ENCODE measurements at regions not wholly inside any gene's neighbourhood (a gene's known extent, or its start where the extent isn't known, plus 50 kb on each side); places are given as distances from the start of the nearest gene placed in this dataset.

DNA sequence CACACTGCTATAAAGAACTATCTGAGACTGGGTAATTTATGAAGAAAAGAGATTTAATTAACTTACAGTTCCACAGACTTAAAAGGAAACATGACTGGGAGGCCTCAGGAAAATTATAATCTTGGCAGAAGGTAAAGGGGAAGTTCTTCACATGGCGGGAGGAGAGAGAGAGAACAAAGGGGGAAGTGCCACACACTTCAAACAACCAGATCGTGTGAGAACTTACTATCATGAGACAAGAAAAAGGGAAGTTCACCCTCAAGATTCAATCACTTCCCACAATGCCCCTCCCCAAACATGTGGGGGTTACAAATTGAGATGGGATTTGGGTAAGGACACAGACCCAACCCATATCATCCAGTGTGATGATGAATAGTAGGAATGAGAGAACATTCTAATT lies 366.5 kb downstream of the LRFN5 start:
- TF ChIP-seq ZNF565 (CRISPR knock-in tag; conservative IDR thresholded peaks at IDR 0.05; ENCODE audit: low read depth) (no peak), ZC3H10 (CRISPR knock-in tag; IDR thresholded peaks at IDR 0.05) (no peak), ZNF70 (CRISPR knock-in tag; IDR thresholded peaks at IDR 0.05) (no peak), TCF4 (CRISPR knock-in tag; IDR thresholded peaks at IDR 0.05; ENCODE audit: borderline replicate concordance) (no peak), ZNF8 (CRISPR knock-in tag; IDR thresholded peaks at IDR 0.05) (no peak), RARB (CRISPR knock-in tag; IDR thresholded peaks at IDR 0.05) (no peak), POU6F1 (CRISPR knock-in tag; IDR thresholded peaks at IDR 0.05; ENCODE audit: borderline replicate concordance, low read depth) (no peak)
- TF ChIP-seq, protein P1, sequence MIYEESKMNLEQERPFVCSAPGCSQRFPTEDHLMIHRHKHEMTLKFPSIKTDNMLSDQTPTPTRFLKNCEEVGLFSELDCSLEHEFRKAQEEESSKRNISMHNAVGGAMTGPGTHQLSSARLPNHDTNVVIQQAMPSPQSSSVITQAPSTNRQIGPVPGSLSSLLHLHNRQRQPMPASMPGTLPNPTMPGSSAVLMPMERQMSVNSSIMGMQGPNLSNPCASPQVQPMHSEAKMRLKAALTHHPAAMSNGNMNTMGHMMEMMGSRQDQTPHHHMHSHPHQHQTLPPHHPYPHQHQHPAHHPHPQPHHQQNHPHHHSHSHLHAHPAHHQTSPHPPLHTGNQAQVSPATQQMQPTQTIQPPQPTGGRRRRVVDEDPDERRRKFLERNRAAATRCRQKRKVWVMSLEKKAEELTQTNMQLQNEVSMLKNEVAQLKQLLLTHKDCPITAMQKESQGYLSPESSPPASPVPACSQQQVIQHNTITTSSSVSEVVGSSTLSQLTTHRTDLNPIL (CRISPR knock-in tag; IDR thresholded peaks at IDR 0.05; ENCODE audit: low read depth) = no peak
- no peak for ATAC-seq

DNA sequence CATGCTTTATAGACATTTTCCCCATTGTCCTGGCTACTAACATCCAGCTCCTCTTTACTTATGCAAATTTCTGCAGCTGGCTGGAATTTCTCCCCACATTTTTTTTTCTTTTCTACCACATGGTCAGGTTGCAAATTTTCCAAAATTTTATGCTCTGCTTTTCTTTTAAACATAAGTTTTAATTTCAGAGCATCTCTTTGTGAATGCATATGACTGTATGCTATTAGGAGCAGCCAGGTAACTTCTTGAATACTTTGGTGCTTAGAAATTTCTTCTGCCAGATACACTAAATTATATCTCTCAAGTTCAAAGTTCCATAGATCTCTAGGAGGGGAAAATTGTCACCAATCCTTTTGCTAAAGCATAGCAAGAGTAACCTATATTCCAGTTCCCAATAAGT lies 365.9 kb downstream of the LRFN5 start:
- no peak for ATAC-seq
- TF ChIP-seq TCF4 (CRISPR knock-in tag; IDR thresholded peaks at IDR 0.05; ENCODE audit: borderline replicate concordance) (no peak), SNAI2 (CRISPR knock-in tag; IDR thresholded peaks at IDR 0.05) (no peak), POU6F1 (CRISPR knock-in tag; IDR thresholded peaks at IDR 0.05; ENCODE audit: borderline replicate concordance, low read depth) (no peak), RARB (CRISPR knock-in tag; IDR thresholded peaks at IDR 0.05) (no peak), CSDC2 (CRISPR knock-in tag; IDR thresholded peaks at IDR 0.05) (no peak)

- ATAC-seq = no peak
- TF ChIP-seq, protein P1 (CRISPR knock-in tag; IDR thresholded peaks at IDR 0.05; ENCODE audit: low read depth) = no peak
- no peak for TF ChIP-seq GLIS3 (CRISPR knock-in tag; IDR thresholded peaks at IDR 0.05)
- no peak for TF ChIP-seq TOX (CRISPR knock-in tag; IDR thresholded peaks at IDR 0.05; ENCODE audit: borderline replicate concordance)
- no peak for TF ChIP-seq ZFP3 (CRISPR knock-in tag; IDR thresholded peaks at IDR 0.05)
- TF ChIP-seq POU6F1 (CRISPR knock-in tag; IDR thresholded peaks at IDR 0.05; ENCODE audit: borderline replicate concordance, low read depth) = no peak
- TF ChIP-seq ZFP30 (CRISPR knock-in tag; IDR thresholded peaks at IDR 0.05) = no peak
- no peak for TF ChIP-seq CSDC2 (CRISPR knock-in tag; IDR thresholded peaks at IDR 0.05)
- no peak for TF ChIP-seq ZNF70 (CRISPR knock-in tag; IDR thresholded peaks at IDR 0.05)
- no peak for TF ChIP-seq CSRNP3 (CRISPR knock-in tag; IDR thresholded peaks at IDR 0.05)
- TF ChIP-seq, protein P2, sequence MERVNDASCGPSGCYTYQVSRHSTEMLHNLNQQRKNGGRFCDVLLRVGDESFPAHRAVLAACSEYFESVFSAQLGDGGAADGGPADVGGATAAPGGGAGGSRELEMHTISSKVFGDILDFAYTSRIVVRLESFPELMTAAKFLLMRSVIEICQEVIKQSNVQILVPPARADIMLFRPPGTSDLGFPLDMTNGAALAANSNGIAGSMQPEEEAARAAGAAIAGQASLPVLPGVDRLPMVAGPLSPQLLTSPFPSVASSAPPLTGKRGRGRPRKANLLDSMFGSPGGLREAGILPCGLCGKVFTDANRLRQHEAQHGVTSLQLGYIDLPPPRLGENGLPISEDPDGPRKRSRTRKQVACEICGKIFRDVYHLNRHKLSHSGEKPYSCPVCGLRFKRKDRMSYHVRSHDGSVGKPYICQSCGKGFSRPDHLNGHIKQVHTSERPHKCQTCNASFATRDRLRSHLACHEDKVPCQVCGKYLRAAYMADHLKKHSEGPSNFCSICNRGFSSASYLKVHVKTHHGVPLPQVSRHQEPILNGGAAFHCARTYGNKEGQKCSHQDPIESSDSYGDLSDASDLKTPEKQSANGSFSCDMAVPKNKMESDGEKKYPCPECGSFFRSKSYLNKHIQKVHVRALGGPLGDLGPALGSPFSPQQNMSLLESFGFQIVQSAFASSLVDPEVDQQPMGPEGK (CRISPR knock-in tag; IDR thresholded peaks at IDR 0.05; ENCODE audit: borderline replicate concordance) = no peak
- TF ChIP-seq BACH2 (CRISPR knock-in tag; IDR thresholded peaks at IDR 0.05; ENCODE audit: borderline replicate concordance) = no peak
- TF ChIP-seq ZNF565 (CRISPR knock-in tag; conservative IDR thresholded peaks at IDR 0.05; ENCODE audit: low read depth) = no peak
- no peak for TF ChIP-seq ARNTL (CRISPR knock-in tag; IDR thresholded peaks at IDR 0.05; ENCODE audit: borderline replicate concordance, low read depth)
- no peak for TF ChIP-seq TSHZ2 (CRISPR knock-in tag; IDR thresholded peaks at IDR 0.05)
- no peak for TF ChIP-seq ZC3H10 (CRISPR knock-in tag; IDR thresholded peaks at IDR 0.05)
- TF ChIP-seq PPARA (CRISPR knock-in tag; IDR thresholded peaks at IDR 0.05; ENCODE audit: borderline replicate concordance) = no peak
- TF ChIP-seq RARB (CRISPR knock-in tag; IDR thresholded peaks at IDR 0.05) = no peak
- no peak for TF ChIP-seq ESRRG (CRISPR knock-in tag; IDR thresholded peaks at IDR 0.05)
These were observed 353.6 kb downstream of the LRFN5 start for GRCh38 chr14:41960281-41960680.
